GM21360 (cell line): ENCODE measurements at regions not wholly inside any gene's neighbourhood (a gene's known extent, or its start where the extent isn't known, plus 50 kb on each side); places are given as distances from the start of the nearest gene placed in this dataset.

Experiments
- ATAC-seq: cut with Tn5 transposase; IDR thresholded peaks from one replicate; pipeline ENCODE4 v1.9.1; 2021; ENCODE audit warnings: mild to moderate bottlenecking, moderate library complexity; ENCODE audit not compliant: unreplicated experiment

DNA sequence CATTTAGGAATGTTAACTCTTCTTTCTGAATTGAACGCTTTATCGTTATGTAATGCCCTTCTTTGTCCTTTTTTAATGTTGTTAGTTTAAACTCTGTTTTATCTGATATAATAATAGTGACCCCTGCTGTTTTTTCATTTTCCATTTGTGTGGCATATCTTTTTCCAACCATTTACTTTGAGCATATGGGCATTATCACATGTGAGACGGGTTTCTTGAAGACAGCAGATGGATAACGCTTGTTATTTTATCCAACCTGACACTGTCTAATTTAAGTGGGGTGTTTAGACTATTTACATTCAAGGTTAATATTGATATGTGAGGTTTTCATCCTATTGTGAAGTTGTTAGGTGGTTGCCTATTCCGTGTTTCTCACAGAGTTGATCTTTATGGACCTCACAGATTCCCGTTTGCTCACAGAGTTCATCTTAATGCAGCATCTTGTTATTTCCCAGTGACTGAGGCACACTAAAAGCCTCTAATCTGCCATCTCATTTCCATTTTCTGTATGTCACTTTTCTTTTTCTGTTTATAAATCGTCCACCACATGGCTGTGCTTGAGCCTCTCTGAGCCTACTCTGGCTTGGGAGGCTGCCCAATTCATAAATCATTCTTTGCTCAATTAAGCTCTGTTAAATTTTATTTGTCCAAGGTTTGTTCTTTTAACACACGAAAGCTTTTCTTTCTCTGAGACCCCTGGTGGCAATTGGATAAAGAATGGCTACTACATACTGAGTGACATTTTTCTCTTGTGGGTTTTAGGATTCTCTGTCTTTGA lies 286.2 kb downstream of the HTR7 start:
- ATAC-seq = no peak

DNA sequence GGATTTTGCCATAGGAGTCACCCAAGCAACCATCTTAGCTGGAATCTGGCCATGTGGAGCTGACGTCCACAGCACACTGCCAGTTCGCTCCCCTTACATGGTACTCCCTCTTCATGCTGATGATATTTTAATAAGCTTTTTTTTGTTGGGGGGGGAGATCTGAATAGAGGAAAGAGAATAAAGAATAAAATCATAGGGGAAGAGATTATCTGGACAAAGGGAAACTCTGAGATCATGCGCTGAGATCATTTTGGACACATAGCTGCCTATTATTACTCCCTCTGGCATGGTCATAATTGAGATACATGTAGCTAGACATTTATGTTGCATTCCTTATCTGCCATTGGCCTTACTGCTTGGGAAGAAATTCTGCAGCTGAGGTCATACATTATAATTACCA lies 282.7 kb downstream of the HTR7 start:
- ATAC-seq = no peak

DNA sequence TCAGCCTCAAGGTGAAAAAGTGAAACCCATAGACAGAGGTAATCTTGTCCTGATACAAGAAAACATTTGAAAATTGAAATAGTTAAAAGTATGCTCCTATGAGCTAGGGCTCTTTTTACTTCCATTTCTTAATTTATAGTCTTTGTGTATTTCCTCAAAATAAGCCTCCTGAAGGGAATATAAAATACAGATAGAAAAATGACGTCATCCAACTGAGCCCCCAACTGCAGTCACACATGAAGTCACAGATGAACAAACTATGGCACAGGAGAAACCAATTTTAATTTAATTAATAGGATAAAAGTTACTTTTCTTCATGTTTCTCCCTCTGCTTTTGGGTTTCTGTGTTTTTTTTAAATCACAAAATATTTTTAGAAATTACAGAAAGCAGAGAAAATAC lies 280.3 kb downstream of the HTR7 start:
- ATAC-seq = no peak

DNA sequence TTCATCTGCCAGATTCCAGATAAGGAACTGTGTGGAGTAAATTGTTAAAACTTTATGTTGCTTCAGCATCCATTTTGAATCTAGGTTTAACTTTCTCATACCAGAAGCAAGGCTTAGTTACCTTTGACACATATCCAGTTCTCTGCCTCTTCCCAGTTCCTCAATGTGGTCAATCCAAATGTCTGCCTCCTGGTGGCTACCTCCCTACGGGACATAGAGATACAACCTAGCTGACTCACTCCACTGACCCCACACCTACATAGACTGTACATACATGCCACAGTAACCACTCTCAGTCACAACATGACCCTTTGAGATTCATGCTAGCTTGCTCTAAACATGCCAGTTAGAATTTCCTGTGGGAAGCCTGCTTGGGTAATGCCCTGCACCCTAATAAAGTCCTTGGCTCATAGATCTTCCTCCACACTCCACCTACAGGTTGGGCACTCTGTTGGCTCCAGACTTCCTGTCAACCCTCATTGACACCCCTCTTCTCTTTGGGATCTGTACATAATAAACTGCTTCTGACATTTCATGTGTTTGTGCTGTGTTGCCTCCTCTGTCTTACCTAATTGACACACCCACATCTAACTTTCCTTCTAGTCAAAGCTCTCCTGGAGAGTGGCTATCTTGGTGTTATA lies 278.1 kb downstream of the HTR7 start:
- no peak for ATAC-seq

DNA sequence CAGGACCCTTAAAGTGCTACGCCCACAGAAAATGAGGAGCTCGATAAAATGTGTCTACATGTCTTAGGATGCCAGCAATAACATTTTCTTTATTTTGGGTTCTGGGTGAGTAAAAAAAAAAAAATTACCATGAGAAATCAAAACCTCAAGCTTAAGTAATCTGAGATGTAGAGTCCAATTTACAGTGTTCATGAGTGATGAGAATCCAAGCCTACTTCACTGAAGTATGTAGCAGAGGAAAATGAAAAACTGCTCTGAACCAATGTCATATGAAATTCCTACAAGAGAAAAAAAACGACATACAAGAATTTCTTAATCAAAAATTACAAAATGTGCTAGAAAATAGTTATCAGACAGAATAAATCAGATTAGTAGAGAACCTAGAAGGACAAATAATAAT lies 274.4 kb downstream of the HTR7 start:
- no peak for ATAC-seq

DNA sequence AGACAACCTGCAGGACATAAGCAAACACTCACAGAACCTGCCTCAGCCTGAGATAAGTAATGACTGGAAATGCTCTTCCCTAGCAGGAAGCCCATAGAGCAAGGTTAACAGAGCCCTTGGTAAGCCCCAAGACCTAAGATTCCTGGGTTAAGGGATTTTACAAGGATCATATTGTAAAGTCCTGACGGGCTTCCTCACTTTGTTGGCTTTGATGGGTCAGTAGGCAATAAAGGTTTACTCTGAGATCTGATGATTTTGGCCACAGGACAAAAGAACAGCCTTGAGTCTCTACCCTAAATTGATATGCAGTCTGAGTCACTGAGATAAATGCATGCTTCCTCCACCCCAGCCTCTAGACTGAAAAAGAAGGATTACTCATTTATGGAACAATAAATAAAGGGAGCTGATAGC lies 270.8 kb downstream of the HTR7 start:
- no peak for ATAC-seq

DNA sequence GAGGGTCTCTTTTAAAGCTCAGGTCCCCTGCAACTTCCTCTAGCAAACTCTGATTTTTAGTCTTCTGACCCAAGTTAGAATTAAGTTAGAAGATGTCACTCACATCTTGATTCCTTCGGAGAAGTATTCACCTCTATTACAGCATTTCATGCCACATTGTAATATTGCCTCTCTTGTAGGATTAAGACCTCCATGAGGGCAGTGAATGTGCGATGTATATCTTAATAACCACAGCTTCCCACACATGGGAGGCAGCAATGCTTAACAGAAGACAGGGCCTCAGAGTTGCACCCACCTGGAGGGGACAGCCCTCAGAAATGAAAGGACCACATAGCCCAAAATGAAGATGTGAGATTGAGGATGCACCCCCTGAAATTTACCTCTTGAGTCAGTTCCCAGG lies 270.3 kb downstream of the HTR7 start:
- no peak for ATAC-seq

DNA sequence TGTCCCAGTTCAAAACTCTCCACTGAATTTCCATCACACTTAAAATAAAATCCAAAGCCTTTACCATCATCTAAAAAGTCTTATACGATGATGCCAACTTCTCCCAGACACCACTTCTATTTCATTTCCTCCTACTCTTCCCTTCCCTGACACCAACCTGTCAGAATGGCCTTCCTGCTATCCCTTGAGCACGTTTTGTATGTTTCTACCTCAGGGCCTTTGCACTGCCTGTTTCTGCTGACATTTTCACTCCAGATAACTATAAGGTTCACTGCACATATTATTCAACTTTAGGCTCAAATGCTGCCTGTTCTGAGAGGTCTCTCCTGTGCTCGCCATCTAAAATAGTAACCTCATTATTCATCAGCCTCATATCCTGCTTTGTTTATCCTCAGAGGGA lies 269.6 kb downstream of the HTR7 start:
- ATAC-seq = no peak

DNA sequence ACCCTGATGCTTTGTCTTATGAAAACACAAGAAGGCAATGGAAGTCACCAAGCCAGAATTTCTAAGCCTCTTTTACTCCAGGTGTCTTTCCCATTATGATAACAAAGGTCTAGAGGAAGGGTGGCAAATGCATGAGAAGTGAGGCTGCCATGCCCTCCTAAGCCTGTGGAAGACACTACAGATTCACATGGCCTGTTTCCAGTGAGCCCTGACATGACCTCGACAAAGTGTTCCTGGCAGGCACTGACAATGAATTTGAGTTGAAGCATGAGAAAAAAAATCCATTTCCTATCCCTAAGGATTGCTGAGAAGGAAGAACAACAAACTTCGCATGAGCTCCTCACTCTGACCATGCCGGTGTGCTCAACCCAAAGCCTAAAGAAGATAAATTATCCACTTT lies 268.0 kb downstream of the HTR7 start:
- ATAC-seq = no peak

DNA sequence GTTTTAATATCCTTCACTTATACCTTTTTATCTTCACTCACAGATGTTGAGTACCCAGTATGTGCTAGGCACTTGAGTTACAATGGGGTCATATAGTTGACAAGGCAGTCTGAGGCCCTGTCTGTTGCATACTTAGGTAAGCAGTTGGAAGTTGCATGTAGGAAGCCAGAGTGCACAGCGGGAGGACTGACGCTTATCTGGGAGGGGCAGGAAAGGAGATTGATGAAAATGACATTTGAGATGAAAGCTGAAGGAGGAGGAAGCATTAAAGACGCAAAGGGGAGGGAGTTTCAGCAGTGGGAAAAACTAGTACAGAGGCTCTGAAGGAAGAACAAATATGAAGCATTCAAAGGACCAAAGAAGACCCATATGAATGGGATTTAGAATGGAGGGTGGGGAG lies 266.2 kb downstream of the HTR7 start:
- ATAC-seq = no peak

DNA sequence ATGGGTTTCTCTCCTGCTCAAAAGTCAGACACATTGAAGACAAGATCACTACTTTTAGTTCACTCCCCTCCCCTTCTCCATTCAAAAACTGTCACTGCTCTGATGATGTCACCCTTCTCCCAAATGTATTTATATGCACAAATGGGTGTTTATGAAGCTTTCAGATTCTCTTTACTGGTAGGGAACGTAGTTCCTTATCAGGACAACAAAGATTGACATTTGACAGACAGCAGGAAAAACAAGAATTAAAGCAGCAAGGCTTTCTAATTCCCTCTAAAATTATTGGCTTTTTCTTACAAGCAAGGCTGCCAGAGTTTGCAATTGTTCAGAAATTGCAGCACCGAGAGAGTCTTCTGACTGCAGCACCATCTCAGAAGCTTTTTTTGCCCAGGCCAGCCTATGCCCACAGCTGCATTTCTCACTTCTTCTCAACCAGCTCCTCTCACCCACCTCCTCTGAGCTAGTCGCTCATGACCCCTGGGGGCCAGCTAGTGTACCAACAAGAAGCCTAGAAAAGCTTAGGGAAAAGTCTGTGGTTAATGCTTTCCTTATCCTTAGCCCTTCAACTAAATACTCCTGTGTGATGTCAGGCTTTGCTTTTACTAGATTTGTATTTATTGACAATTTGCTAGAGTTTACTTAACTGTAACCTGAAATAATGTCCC lies 265.1 kb downstream of the HTR7 start:
- ATAC-seq = peak; percentile 81

DNA sequence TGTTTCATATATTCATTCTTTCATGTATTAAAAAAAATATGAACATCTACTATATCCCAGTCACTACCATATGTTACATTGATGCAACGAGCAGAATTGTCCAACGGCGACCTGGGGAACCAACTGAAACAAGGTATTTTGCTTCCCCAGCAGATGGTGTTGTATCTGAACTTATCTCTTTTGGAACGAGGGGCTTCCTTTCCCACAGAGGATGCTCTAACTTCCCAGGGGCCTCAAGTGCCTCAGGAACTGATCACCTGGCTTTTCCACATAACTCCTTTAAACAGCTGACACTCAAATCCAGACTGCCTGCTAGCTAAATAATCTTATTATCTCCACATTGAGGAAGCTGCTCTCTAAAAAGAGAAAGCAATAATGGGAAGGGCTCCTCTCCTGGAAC lies 259.3 kb downstream of the HTR7 start:
- no peak for ATAC-seq

DNA sequence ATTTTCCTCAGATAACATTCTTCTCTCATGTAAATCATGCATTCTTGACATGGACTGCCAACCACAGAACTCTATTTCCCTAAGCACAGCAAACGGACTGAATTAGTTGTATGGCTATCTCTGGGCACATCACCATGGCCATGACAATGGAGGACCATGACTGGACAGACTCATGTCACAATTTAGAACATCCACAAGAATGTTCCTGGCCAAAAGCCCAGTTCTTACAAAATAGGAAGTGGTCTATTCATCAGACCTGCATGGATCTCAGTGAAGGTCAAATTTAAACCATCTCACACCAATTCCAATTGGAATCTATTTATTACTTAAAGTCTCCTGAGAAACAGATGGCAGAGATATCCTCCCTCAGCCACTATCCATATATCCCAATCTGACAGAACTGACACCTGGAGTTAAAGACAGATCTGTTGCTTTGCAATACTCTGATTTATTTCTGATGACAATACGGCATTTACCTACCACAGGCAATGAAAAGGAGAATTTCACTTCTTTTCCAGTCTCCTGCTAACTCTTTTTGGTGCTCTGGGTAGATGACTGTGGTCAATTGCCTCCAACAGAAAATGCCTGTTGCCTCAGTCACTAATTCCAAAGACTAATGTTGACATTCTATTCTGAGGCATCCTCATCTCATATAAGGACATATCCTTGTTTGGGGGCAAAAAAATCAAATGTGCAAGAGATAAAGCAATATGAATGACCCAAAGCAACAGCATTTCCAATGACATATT lies 254.8 kb downstream of the HTR7 start:
- no peak for ATAC-seq

DNA sequence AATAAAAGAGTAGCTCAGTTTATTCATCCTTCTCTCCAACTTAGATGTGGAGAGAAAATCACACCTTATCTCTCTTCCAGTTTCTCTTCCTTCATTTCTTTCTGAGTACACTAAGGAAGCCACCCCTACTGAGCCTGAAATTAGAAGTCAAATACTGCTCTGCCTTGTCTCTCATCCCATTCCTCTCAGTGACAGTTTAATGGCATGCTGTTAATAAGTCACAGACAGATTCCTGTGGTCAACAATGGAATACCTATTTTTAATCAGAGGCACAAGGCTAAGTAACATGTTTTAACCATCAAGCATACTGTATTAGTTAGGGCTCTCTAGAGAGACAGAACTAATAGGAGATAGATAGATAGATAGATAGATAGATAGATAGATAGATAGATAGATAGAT lies 253.2 kb downstream of the HTR7 start:
- no peak for ATAC-seq

DNA sequence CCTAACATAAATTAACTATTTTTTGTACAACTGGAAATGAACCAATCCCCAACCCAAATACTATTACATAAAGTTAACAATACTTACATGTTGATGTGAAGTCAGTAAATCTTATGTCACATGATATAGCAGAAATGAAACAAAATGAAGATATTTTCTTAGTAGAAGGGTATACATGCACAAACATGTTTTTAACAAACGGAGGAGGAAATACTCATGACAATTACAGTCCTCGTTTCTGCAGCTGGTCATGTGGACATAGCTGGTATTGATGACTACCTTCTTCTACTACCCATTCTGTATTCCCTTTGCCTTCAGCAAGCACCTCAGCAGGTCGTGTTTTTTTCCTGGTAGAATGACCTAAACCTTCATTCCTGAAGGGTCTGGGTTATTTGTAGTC lies 252.3 kb downstream of the HTR7 start:
- no peak for ATAC-seq

DNA sequence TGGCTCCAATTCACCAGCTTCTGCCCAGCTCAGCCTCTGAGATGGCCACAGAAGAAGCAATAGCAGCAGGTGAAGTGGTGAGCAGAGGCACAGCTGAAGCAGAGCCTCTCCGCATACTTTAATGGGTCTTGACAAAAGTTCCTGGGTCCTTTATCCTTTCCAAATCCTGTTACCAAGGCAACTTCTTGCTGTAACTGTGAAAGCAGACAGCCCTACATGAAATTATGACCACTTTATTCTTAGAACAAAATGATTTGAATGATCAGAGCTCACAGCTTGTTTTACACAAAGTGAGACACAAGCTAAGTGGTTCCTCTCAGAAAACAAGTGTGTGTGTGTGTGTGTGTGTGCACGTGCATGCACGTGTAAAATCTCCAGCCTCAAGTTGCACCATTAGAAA lies 245.6 kb downstream of the HTR7 start:
- ATAC-seq = no peak

DNA sequence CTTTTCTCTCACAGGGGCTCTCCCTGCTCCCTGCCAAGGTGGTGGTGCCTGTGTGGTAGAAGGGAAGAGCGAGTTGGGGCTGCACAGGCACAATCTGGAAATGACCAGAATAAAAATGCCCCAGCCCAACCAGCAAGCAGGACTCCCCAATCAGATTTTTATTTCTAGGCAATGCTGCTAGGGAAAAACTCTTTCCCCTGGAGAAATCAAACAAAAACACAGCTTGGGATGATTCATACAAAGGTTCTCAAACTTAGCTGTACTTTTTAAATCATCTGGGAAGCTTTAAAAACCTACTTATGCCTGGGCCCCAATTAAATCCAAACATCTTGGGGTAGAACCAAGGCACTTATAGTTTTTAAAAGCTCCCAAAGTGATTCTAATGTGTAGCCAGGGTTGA lies 243.2 kb downstream of the HTR7 start:
- ATAC-seq = no peak

DNA sequence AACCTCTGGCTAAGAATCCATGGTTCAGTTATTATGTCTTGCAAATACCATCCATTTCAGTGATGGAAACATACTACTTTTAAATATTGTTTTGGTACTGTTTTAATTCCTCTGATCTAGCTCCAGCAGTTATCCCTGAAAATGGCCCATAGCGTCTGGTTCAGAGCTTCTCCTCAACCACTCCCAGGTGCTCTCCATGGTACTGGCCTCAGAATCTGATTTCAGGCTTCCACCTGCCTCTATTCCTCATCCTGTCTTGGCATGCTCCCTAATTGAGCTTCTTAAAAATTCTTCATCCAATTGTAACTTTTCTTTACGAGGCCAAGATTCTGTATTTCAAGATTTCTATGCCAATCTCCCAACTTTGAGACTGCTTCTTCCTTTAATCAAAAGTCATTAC lies 236.3 kb downstream of the HTR7 start:
- no peak for ATAC-seq

DNA sequence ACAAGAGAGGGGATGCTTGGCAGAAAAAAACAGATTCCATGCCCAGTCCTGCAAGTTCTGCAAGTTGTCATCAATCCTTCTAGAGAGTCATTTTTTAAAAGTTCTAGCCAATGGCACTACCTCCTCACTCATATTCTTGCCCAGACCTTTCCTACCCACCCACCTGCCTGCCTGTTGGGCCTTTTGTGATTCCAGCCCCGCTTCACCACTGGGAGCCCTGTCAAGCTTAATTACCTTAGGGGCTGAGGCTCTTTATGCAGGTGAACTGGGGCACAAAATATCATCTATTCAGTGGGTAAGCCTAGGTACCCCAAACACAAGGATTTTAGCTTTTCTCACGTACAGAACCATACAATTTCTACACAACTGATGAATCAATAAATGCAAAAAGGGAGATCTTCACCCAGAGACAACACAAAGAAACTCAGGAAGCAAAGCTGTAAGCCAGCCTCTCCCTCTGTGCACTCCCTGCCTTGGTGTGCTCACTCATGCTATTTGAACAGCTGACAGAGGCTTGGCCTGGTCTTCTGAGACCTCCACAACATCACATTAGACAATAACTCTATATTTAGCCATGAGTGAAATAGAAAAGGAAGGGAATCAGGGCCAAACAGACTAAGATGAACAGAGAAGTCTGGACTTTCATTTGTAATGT lies 222.6 kb downstream of the HTR7 start:
- ATAC-seq = no peak

DNA sequence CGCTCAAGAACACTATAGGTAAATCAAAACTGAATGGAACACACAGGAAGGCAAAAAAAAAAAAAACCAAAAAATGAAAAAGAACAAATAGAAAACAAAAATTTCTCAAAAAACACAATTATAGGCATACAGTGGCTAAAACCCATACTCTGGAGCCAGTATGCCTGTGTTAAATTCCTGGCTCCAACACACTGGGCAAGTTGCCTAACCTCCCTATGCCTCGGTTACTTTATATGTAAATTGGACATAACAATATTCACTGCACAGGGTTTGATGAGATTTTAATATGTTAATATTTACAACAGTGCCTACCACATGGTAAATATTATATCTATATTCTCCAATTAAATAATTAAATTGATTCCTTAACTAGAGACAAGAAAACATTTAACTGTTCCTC lies 217.1 kb downstream of the HTR7 start:
- ATAC-seq = no peak

DNA sequence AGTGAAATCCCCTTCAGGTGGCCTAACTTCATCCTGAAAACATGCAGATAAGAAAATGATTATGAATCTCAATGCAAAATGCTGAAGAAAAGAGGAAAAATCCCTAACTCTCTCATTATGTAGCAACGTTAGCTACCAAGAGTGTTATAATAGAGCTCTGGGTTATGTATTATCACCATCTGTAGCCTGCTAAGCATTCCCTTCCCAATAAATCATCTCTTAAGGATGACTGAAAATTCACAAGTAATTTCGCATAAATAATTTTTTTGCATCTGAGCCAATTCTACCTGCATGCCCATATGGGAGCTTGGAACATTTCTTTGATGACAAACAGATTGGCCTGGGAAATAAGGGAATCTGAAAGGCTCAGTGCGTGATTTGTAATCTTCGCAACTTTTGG lies 216.1 kb downstream of the HTR7 start:
- no peak for ATAC-seq
